A673 (cell line): ENCODE measurements at regions not wholly inside any gene's neighbourhood (a gene's known extent, or its start where the extent isn't known, plus 50 kb on each side); places are given as distances from the start of the nearest gene placed in this dataset.

Source experiments
- BruUV-seq: library from RNA; stranded (reverse); fragments of 400-500 nt; replicated peaks from 2 replicates; lab custom pipeline; 2021; lab: Mats Ljungman, UMichigan
- CTCF ChIA-PET: fragments of 300-600 bp; sonication (Branson Sonifier 250); formaldehyde crosslinking; loops from one replicate; lab custom pipeline; 2022; ENCODE audit warnings: antibody characterized with exemption; lab: Charles Lee
- POLR2A ChIA-PET: fragments of 300-600 bp; sonication (Branson Sonifier 250); formaldehyde crosslinking; loops from one replicate; lab custom pipeline; 2022; ENCODE audit warnings: antibody characterized with exemption; ENCODE audit not compliant: low non-redundant PET; lab: Charles Lee
- DNase-seq: peaks from one replicate; pipeline ENCODE4 v3.0.0-alpha.2; 2015; ENCODE audit warnings: low spot score
- H3K27ac ChIP-seq: fragments of 200-600 bp; sonication (generic); 2 replicates; pipeline ENCODE4 v1.5.1; 2016; ENCODE audit warnings: mixed run types, low read depth, mild to moderate bottlenecking, mixed read lengths, antibody characterized with exemption, low read length; ENCODE audit not compliant: poor library complexity, severe bottlenecking
- H3K27me3 ChIP-seq: fragments of 200-600 bp; sonication (generic); replicated peaks from 2 replicates; pipeline ENCODE4 v1.6.1; 2017; ENCODE audit warnings: mixed run types, low read depth, mild to moderate bottlenecking, mixed read lengths, antibody characterized with exemption, low read length; ENCODE audit not compliant: insufficient read depth, poor library complexity
- H3K36me3 ChIP-seq: fragments of 200-600 bp; sonication (generic); 2 replicates; pipeline ENCODE4 v1.6.1; 2016; ENCODE audit warnings: mixed run types, mild to moderate bottlenecking, mixed read lengths, antibody characterized with exemption, low read length; ENCODE audit not compliant: insufficient read depth, poor library complexity, severe bottlenecking
- H3K4me1 ChIP-seq: fragments of 200-600 bp; sonication (generic); 2 replicates; pipeline ENCODE4 v1.6.1; 2017; ENCODE audit warnings: mixed run types, mild to moderate bottlenecking, mixed read lengths, antibody characterized with exemption, low read length; ENCODE audit not compliant: insufficient read depth, poor library complexity, severe bottlenecking
- H3K4me3 ChIP-seq: fragments of 200-600 bp; sonication (generic); 2 replicates; pipeline ENCODE4 v1.5.1; 2016; ENCODE audit warnings: low read depth, mixed run types, mild to moderate bottlenecking, mixed read lengths, low read length; ENCODE audit not compliant: poor library complexity, severe bottlenecking
- H3K9me3 ChIP-seq: fragments of 200-600 bp; sonication (generic); 2 replicates; pipeline ENCODE4 v1.6.1; 2016; ENCODE audit warnings: mixed run types, low read depth, mild to moderate bottlenecking, mixed read lengths, antibody characterized with exemption, low read length; ENCODE audit not compliant: poor library complexity, severe bottlenecking
- CTCF ChIP-seq: fragments of 300-800, 200-600 bp; sonication (generic); conservative IDR thresholded peaks from 2 replicates; pipeline ENCODE4 v1.5.1; 2017; ENCODE audit warnings: low read depth, mild to moderate bottlenecking, antibody characterized with exemption, low read length, moderate library complexity, mixed read lengths
- EZH2 ChIP-seq: fragments of 200-600 bp; sonication (generic); IDR thresholded peaks from 2 replicates; pipeline ENCODE4 v1.6.1; 2017; ENCODE audit warnings: borderline replicate concordance, low read depth, mild to moderate bottlenecking, mixed read lengths, antibody characterized with exemption, low read length; ENCODE audit not compliant: poor library complexity, severe bottlenecking
- intact Hi-C: fragments of 100-400 bp; cut with micrococcal nuclease; formaldehyde crosslinking; loops from one replicate; pipeline ENCODE4 v1.10.0; 2022; ENCODE audit not compliant: unreplicated experiment

- BruUV-seq = no TSS peak
- intact Hi-C loops = no loop called here
- peak overlapping the region; percentile 70 for H3K27ac ChIP-seq
These were observed 86.0 kb upstream of the RAI14 start for GRCh38 chr5:34570143-34570542.

GRCh38 chr5:34570721-34571676 is 85.1 kb upstream of the RAI14 start:
- ChIA-PET CTCF (no interaction called here), POLR2A (no interaction called here)

More at GRCh38 chr5:34570143-34570542, 86.0 kb upstream of the RAI14 start:
- H3K36me3 ChIP-seq = no peaks in the 10 kb centered on the region
- CTCF ChIA-PET = no interaction called here
- H3K4me3 ChIP-seq = no peak overlapping the region
- no peaks in the 10 kb centered on the region for H3K9me3 ChIP-seq
- POLR2A ChIA-PET = no interaction called here
- DNase-seq = no peak
- no peaks in the 10 kb centered on the region for H3K27me3 ChIP-seq
- TF ChIP-seq EZH2 = no peak
- no peak for TF ChIP-seq CTCF
- H3K4me1 ChIP-seq = peaks cover 18% of the 10 kb centered on the region

GRCh38 chr5:34571677-34572041 is 84.5 kb upstream of the RAI14 start:
- TF ChIP-seq CTCF = no peak
- no peak for TF ChIP-seq EZH2
- no TSS peak for BruUV-seq
- H3K36me3 ChIP-seq = no peaks in the 10 kb centered on the region
- ChIA-PET CTCF (no interaction called here), POLR2A (no interaction called here)
- intact Hi-C loops = no loop called here
- H3K4me3 ChIP-seq = no peak overlapping the region
- H3K9me3 ChIP-seq = no peaks in the 10 kb centered on the region
- H3K27me3 ChIP-seq = no peaks in the 10 kb centered on the region
- peak overlapping the region; percentile 70 for H3K27ac ChIP-seq
- H3K4me1 ChIP-seq = peaks cover 18% of the 10 kb centered on the region
- no peak for DNase-seq

More at GRCh38 chr5:34570721-34571676, 85.1 kb upstream of the RAI14 start:
- H3K4me1 ChIP-seq = peaks cover 18% of the 10 kb centered on the region
- H3K27ac ChIP-seq = peak overlapping the region; percentile 70
- intact Hi-C loops = no loop called here
- H3K4me3 ChIP-seq = no peak overlapping the region
- no peaks in the 10 kb centered on the region for H3K9me3 ChIP-seq
- peak; percentile 70 for DNase-seq
- BruUV-seq = no TSS peak
- H3K27me3 ChIP-seq = no peaks in the 10 kb centered on the region
- H3K36me3 ChIP-seq = no peaks in the 10 kb centered on the region
- TF ChIP-seq EZH2 (no peak), CTCF (no peak)
